GM21447 (cell line): ENCODE measurements at regions not wholly inside any gene's neighbourhood (a gene's known extent, or its start where the extent isn't known, plus 50 kb on each side); places are given as distances from the start of the nearest gene placed in this dataset.

ENCODE experiments used
- ATAC-seq: cut with Tn5 transposase; IDR thresholded peaks from one replicate; pipeline ENCODE4 v1.9.1; 2021; ENCODE audit not compliant: unreplicated experiment

DNA sequence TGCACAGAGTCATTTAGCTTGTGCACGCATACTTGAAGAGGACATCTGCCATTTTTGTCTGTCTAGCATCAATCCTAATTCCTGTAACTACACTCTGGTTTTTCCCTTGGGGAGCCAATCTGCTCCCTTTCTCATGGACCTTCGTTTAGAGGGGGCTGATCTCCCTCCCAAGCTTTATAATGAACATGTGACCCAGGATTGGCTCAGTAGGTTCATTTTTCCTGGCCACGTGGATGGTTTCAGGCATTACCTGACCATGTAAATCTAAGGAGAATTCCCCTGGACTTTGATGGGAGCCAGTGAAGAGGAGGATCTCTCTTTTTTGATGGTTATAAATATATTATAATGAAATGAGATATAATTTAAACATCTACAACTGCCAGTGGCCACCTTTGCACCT lies 56.8 kb upstream of the HS3ST2 start:
- no peak for ATAC-seq

DNA sequence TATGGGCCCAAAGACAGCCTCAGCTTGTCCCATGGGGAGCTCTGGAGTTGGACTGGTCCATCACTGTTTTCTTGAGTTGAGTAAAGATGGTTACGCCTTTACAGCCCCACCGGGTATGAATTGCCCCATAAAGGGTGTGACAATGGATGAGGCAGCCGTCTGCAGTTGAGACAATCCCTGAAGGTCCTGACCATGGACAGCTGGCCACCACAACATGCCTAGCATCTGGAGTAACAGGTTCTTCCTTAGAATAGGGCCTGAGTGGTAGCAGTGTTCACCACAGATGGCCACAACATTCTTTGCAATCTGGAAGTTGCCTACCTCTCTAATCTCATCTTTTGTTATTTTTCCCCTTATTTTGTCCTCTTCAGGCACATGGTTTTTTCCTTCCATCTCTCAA lies 51.5 kb upstream of the HS3ST2 start:
- ATAC-seq = no peak

DNA sequence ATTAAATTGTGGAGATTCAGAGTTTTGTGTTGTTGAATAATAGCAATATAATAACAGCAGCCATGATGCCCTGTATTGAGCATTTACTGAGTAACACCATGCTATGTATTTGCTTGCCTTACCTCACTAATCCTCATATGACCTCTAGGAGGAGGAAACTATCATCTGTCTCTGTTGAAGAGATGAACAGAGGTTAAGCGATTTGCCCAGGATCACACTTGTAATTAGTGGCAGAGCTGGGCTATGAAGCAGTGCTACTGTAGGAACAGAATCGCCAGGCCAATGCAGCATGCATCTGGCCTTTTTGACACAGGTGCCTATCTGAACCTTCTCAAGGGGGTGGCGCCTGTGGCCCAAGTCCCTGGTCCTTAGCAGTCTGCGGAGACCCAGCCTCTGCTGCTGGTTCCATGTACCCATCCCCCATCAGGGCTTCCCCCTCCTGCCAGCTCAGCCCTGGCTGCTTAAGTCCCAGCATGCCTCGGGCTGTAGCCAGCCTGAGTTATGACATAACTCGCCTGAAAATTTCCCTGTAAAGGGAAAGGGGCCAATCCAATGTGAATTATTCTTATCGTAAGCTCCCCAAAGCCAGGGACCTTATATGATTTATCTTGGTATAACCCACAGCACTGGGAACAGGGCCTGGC lies 50.4 kb upstream of the HS3ST2 start:
- ATAC-seq = no peak
